HFF-Myc (cell line): ENCODE measurements at regions not wholly inside any gene's neighbourhood (a gene's known extent, or its start where the extent isn't known, plus 50 kb on each side); places are given as distances from the start of the nearest gene placed in this dataset.

Experiments
- DNase-seq: peaks from one replicate; pipeline ENCODE4 v3.0.0-alpha.2; 2011; ENCODE audit warnings: low read depth; ENCODE audit errors: extremely low read depth
- H3K4me3 ChIP-seq: replicated peaks from 2 replicates; pipeline ENCODE4 v1.5.1; 2011; ENCODE audit warnings: low read depth, mild to moderate bottlenecking, control low read depth, low read length
- TF ChIP-seq, protein P1 (sequence below): IDR thresholded peaks from 2 replicates; pipeline ENCODE4 v1.5.1; 2012; ENCODE audit warnings: mild to moderate bottlenecking, low read depth, low read length, control low read depth; ENCODE audit errors: missing control alignments

GRCh38 chr11:69892237-69892985 lies 73.2 kb upstream of the FGF3 start:
- no peak overlapping the region for H3K4me3 ChIP-seq
- no peak for DNase-seq
- TF ChIP-seq, protein P1, sequence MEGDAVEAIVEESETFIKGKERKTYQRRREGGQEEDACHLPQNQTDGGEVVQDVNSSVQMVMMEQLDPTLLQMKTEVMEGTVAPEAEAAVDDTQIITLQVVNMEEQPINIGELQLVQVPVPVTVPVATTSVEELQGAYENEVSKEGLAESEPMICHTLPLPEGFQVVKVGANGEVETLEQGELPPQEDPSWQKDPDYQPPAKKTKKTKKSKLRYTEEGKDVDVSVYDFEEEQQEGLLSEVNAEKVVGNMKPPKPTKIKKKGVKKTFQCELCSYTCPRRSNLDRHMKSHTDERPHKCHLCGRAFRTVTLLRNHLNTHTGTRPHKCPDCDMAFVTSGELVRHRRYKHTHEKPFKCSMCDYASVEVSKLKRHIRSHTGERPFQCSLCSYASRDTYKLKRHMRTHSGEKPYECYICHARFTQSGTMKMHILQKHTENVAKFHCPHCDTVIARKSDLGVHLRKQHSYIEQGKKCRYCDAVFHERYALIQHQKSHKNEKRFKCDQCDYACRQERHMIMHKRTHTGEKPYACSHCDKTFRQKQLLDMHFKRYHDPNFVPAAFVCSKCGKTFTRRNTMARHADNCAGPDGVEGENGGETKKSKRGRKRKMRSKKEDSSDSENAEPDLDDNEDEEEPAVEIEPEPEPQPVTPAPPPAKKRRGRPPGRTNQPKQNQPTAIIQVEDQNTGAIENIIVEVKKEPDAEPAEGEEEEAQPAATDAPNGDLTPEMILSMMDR: peak; percentile 17

DNA sequence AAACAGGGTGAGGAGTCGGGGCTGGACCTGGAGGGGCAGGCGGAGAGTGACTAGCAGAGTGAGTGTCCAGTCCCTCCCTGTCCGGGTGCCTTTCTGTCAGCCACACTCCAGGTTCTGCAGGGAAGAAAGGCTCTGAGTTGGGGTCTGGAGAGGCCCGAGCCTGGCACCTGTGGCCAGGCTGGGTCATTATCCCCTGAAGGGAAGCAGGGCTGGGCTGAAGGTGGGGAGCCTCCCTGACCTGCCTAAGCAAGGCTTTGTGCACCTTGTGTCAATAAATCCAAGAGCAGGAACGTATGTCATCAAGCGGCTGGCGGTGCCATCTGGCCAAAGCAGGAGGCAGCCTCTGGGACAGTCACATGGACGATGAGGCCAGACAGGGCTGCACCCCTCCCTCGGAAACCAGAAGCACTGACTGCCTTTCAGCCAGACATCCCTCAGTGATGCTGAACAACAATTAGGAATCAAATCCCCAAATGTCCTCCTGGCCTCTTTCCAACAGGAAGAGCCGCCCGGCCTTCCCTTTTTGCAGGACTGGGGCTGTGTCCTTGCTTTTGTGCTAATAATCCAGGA lies 73.9 kb upstream of the FGF3 start:
- no peak overlapping the region for H3K4me3 ChIP-seq
- DNase-seq: no peak
- TF ChIP-seq, protein P1: no peak

DNA sequence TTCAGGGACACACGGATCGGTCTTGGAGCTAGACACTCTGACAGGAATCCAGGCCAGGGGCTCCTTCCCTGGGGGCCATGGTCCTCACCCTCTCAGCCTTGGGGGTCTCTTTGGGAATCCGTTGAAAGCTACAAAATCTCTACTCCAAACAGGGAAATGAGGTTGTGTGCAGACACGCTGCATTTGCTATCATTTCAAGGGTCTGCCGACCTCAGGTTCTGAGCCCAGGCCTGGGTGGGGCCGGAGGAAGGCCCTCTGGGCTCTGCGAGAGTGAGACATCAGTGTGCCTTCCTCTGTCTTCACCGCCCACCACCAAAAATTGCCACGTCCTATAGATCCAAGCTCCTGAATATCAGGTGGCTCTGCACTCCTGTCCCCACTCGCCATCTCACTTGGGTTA lies 74.4 kb upstream of the FGF3 start:
- TF ChIP-seq, protein P1: no peak
- no peak for DNase-seq
- H3K4me3 ChIP-seq: no peak overlapping the region

DNA sequence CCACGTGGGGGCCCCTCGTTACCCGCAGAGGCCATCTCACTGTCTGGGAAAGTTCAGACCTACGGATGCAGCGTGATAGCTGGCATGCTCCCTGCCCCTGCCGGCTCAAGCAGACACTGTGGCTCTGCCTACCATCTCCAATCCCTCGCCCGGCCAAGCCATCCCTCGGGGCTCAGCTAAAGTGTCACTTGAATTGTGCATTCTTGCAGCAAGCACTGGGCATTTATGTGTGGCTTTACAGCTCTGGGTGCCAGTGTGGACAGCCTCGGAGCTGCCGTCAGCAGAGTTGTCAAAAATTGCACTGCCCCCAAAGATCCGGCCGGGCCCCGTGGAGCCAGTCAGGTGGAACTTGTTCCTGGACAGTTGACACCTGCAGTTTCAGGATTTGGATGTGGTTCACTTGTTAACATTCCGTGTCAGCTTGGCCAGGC lies 75.0 kb upstream of the FGF3 start:
- no peak overlapping the region for H3K4me3 ChIP-seq

GRCh38 chr11:69894648-69895047 lies 75.4 kb upstream of the FGF3 start:
- TF ChIP-seq, protein P1: no peak
- DNase-seq: no peak
- no peak overlapping the region for H3K4me3 ChIP-seq

More for the DNA sequence above, 75.0 kb upstream of the FGF3 start:
- no peak for DNase-seq
- TF ChIP-seq, protein P1: no peak

DNA sequence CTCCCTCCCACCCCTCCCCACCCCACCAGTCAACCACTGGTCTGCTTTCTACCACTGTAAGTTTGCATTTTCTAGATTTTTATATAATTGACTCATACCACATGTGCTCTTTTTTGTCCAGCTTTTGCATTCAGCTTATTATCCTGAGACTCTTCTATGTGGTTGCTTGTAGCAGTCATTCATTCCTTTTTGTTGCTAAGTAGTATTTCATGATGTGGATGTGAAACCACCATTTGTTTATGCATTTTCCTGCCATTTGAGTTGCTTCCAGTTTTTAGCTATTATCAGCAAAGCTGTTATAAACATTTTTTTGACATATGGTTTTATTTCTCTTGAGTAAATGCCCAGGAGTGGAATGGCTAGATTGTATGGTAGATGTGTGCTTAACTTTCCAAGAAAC lies 77.0 kb upstream of the FGF3 start:
- no peak for DNase-seq
- H3K4me3 ChIP-seq: no peak overlapping the region
- TF ChIP-seq, protein P1: no peak
